Smooth muscle cell (in vitro differentiated cells): ENCODE measurements at regions not wholly inside any gene's neighbourhood (a gene's known extent, or its start where the extent isn't known, plus 50 kb on each side); places are given as distances from the start of the nearest gene placed in this dataset.

Experiments used
- DNase-seq: peaks from one replicate; lab custom pipeline; 2025; ENCODE audit not compliant: unreplicated experiment; lab: John Stamatoyannopoulos, UW
- H2AFZ ChIP-seq: fragments of 200-600 bp; sonication (generic); 2 replicates; pipeline ENCODE4 v1.6.0; 2016; ENCODE audit warnings: antibody characterized with exemption, low read depth, mild to moderate bottlenecking
- H3F3A ChIP-seq: fragments of 200-600 bp; sonication (generic); 2 replicates; pipeline ENCODE4 v1.6.0; 2017; ENCODE audit warnings: antibody characterized with exemption, low read depth
- H3K27ac ChIP-seq: fragments of 200-600 bp; sonication (generic); 2 replicates; pipeline ENCODE4 v1.5.1; 2016; ENCODE audit warnings: low read depth, mild to moderate bottlenecking
- H3K27me3 ChIP-seq: fragments of 200-600 bp; sonication (generic); 2 replicates; pipeline ENCODE4 v1.6.1; 2016; ENCODE audit warnings: low read depth, mild to moderate bottlenecking
- H3K36me3 ChIP-seq: fragments of 200-600 bp; sonication (generic); 2 replicates; pipeline ENCODE4 v1.5.1; 2016; ENCODE audit warnings: low read depth
- H3K4me1 ChIP-seq: fragments of 200-600 bp; sonication (generic); 2 replicates; pipeline ENCODE4 v1.5.1; 2016; ENCODE audit warnings: low read depth
- H3K4me2 ChIP-seq: fragments of 200-600 bp; sonication (generic); 2 replicates; pipeline ENCODE4 v1.6.0; 2016; ENCODE audit warnings: mild to moderate bottlenecking
- H3K4me3 ChIP-seq: fragments of 200-600 bp; sonication (generic); 2 replicates; pipeline ENCODE4 v1.5.1; 2016; ENCODE audit warnings: mild to moderate bottlenecking
- H3K79me2 ChIP-seq: fragments of 200-600 bp; sonication (generic); 2 replicates; pipeline ENCODE4 v1.6.0; 2016; ENCODE audit warnings: low read depth, mild to moderate bottlenecking
- H3K9ac ChIP-seq: fragments of 200-600 bp; sonication (generic); 2 replicates; pipeline ENCODE4 v1.6.0; 2016; ENCODE audit warnings: low read depth
- H3K9me3 ChIP-seq: fragments of 200-600 bp; sonication (generic); replicated peaks from 2 replicates; pipeline ENCODE4 v1.5.1; 2016; ENCODE audit warnings: low read depth
- H4K20me1 ChIP-seq: fragments of 200-600 bp; sonication (generic); 2 replicates; pipeline ENCODE4 v1.6.0; 2016; ENCODE audit warnings: low read depth
- CTCF ChIP-seq: fragments of 200-600 bp; sonication (generic); IDR thresholded peaks from 2 replicates; pipeline ENCODE4 v1.5.1; 2017; ENCODE audit warnings: borderline replicate concordance, mild to moderate bottlenecking, antibody characterized with exemption; ENCODE audit not compliant: insufficient read depth, poor library complexity, severe bottlenecking
- WGBS: methylation state at CpG from one replicate; pipeline ENCODE4 v1.1.7; 2016; ENCODE audit warnings: low lambda C conversion rate; 5-methylcytosine and 5-hydroxymethylcytosine counted together

- WGBS, result 97% methylated on average over 1 of the region's 1 CpG
- Histone ChIP-seq H3K27me3 (no peaks in the 10 kb centered on the region), H3K9ac (no peak overlapping the region), H4K20me1 (no peaks in the 10 kb centered on the region), H3K9me3 (no peaks in the 10 kb centered on the region), H3K79me2 (no peaks in the 10 kb centered on the region), H3K4me3 (no peak overlapping the region), H3F3A (no peaks in the 10 kb centered on the region), H3K27ac (no peak overlapping the region), H3K4me1 (no peaks in the 10 kb centered on the region), H3K4me2 (no peak overlapping the region), H3K36me3 (no peaks in the 10 kb centered on the region), H2AFZ (no peak overlapping the region)
- TF ChIP-seq CTCF, result no peak
- DNase-seq, result no peak
These were observed 240.0 kb upstream of the AMIGO2 start for GRCh38 chr12:47319746-47320145.

GRCh38 chr12:47318963-47319362 lies 239.2 kb upstream of the AMIGO2 start:
- Histone ChIP-seq H2AFZ (no peak overlapping the region), H3F3A (no peaks in the 10 kb centered on the region), H3K4me1 (no peaks in the 10 kb centered on the region), H3K4me2 (no peak overlapping the region), H3K27me3 (no peaks in the 10 kb centered on the region), H3K36me3 (no peaks in the 10 kb centered on the region), H3K9ac (no peak overlapping the region), H3K9me3 (no peaks in the 10 kb centered on the region), H3K79me2 (no peaks in the 10 kb centered on the region), H3K4me3 (no peak overlapping the region), H4K20me1 (no peaks in the 10 kb centered on the region), H3K27ac (no peak overlapping the region)
- DNase-seq, result no peak
- 92% methylated on average over 4 of the region's 4 CpGs for WGBS
- no peak for TF ChIP-seq CTCF

GRCh38 chr12:47317175-47317915 lies 237.6 kb upstream of the AMIGO2 start:
- no peak for TF ChIP-seq CTCF
- no peaks in the 10 kb centered on the region for H3K4me1 ChIP-seq
- H3K27ac ChIP-seq, result no peak overlapping the region
- no peaks in the 10 kb centered on the region for H4K20me1 ChIP-seq
- H3K4me3 ChIP-seq, result no peak overlapping the region
- no peak overlapping the region for H2AFZ ChIP-seq
- no peaks in the 10 kb centered on the region for H3K79me2 ChIP-seq
- no peak overlapping the region for H3K9ac ChIP-seq
- no peaks in the 10 kb centered on the region for H3K27me3 ChIP-seq
- no peaks in the 10 kb centered on the region for H3K9me3 ChIP-seq
- DNase-seq, result no peak
- no peaks in the 10 kb centered on the region for H3F3A ChIP-seq
- no peak overlapping the region for H3K4me2 ChIP-seq
- WGBS, result 88% methylated on average over 11 of the region's 11 CpGs
- H3K36me3 ChIP-seq, result no peaks in the 10 kb centered on the region

- H2AFZ ChIP-seq, result no peak overlapping the region
- H3K79me2 ChIP-seq, result no peaks in the 10 kb centered on the region
- H3K4me2 ChIP-seq, result no peak overlapping the region
- no peaks in the 10 kb centered on the region for H3K9me3 ChIP-seq
- H3F3A ChIP-seq, result no peaks in the 10 kb centered on the region
- no peaks in the 10 kb centered on the region for H3K27me3 ChIP-seq
- no peak for TF ChIP-seq CTCF
- H3K36me3 ChIP-seq, result no peaks in the 10 kb centered on the region
- DNase-seq, result no peak
- H4K20me1 ChIP-seq, result no peaks in the 10 kb centered on the region
- WGBS, result 82% methylated on average over 2 of the region's 2 CpGs
- H3K4me3 ChIP-seq, result no peak overlapping the region
- H3K4me1 ChIP-seq, result no peaks in the 10 kb centered on the region
- no peak overlapping the region for H3K27ac ChIP-seq
- no peak overlapping the region for H3K9ac ChIP-seq
These were observed 236.9 kb upstream of the AMIGO2 start for GRCh38 chr12:47316609-47317049.
